Endothelial cell of umbilical vein (primary cell): ENCODE measurements at regions not wholly inside any gene's neighbourhood (a gene's known extent, or its start where the extent isn't known, plus 50 kb on each side); places are given as distances from the start of the nearest gene placed in this dataset.

Source experiments
- CTCF ChIP-seq, 2 donors: IDR thresholded peaks; 1 replicate in 1 of 2; 2 replicates in 1 of 2; pipeline ENCODE4 v1.5.1; 2011; ENCODE audit warnings: low read length in 2 of 2, mild to moderate bottlenecking in 2 of 2, moderate library complexity in 2 of 2, control low read depth in 1 of 2, inconsistent platforms in 1 of 2, low read depth in 1 of 2; ENCODE audit not compliant: insufficient read depth in 1 of 2; ENCODE audit errors: extremely low read depth in 1 of 2
- EZH2 ChIP-seq: IDR thresholded peaks from 2 replicates; pipeline ENCODE4 v1.6.1; 2012; ENCODE audit warnings: borderline replicate concordance, low read depth, mild to moderate bottlenecking, moderate library complexity, low read length, inconsistent platforms; ENCODE audit not compliant: severe bottlenecking
- JUN ChIP-seq: IDR thresholded peaks from 2 replicates; pipeline ENCODE4 v1.6.1; 2011; ENCODE audit warnings: borderline replicate concordance, low read depth; ENCODE audit not compliant: insufficient read length, insufficient read depth
- POLR2A ChIP-seq: IDR thresholded peaks from 2 replicates; pipeline ENCODE4 v1.6.1; 2012; ENCODE audit warnings: low read depth, mild to moderate bottlenecking, control low read depth, low read length
- POLR2AphosphoS5 ChIP-seq: IDR thresholded peaks from 2 replicates; pipeline ENCODE4 v1.6.1; 2012; ENCODE audit warnings: low read depth, mild to moderate bottlenecking, control low read depth, low read length, moderate library complexity; ENCODE audit not compliant: insufficient read depth

GRCh38 chr15:91793771-91794170, 59.7 kb upstream of the SLCO3A1 start:
- TF ChIP-seq CTCF (IDR thresholded peaks at IDR 0.05; ENCODE audit: extremely low read depth in 1 of 2, insufficient read depth in 1 of 2, low read depth in 1 of 2, low read length in 2 of 2) = no peak
- TF ChIP-seq POLR2AphosphoS5 = no peak
- TF ChIP-seq POLR2A = no peak
- no peak for TF ChIP-seq EZH2
- TF ChIP-seq JUN = no peak
